ENCODE measurements at regions not wholly inside any gene's neighbourhood (a gene's known extent, or its start where the extent isn't known, plus 50 kb on each side); places are given as distances from the start of the nearest gene placed in this dataset.

DNA sequence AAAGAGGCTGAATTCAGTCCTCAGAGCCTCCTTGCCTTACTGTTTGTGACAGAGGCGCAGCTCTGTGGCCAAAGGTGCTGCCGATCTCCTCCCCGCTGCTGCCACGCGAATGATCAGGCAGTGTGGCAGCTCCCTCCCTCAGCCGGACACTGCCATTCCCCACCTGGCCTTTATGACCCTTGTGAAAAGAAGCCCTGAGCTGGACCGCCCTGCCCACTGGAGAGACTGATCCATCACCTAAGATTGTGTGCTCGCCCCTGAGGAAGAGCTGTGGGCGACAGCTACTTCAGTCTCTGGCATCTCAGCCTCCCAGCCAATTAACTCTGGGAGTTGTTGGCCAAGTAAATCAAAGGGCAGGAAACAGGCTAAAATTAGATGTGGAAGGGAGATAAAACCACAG is 90.9 kb downstream of the CARTPT start:
- DNase-seq: no peak
- ChIA-PET CTCF (no interaction called here), POLR2A (no interaction called here)
- Mint-ChIP-seq H3K27ac (ENCODE audit: unreplicated experiment) (no peak overlapping the region), H3K27me3 (ENCODE audit: insufficient read depth, unreplicated experiment) (peaks cover 20% of the 10 kb centered on the region), H3K9me3 (ENCODE audit: unreplicated experiment) (no peaks in the 10 kb centered on the region), H3K4me3 (ENCODE audit: unreplicated experiment) (no peak overlapping the region), H3K4me1 (ENCODE audit: low read depth, unreplicated experiment) (no peaks in the 10 kb centered on the region), H3K36me3 (ENCODE audit: insufficient read depth, unreplicated experiment) (no peaks in the 10 kb centered on the region)
- Histone ChIP-seq H3K4me3 (ENCODE audit: low read depth, low read length) (no peak overlapping the region), H3K36me3 (ENCODE audit: control insufficient read depth, insufficient read depth, low read length) (no peaks in the 10 kb centered on the region), H3K9me3 (no peaks in the 10 kb centered on the region), H3K27me3 (replicated peaks; ENCODE audit: control insufficient read depth, insufficient read depth, low read length) (no peaks in the 10 kb centered on the region; the same call in 1 of the 2 replicates), H3K4me1 (no peaks in the 10 kb centered on the region)
- BruUV-seq (replicated peaks): no TSS peak
- no peak for TF ChIP-seq CTCF (IDR thresholded peaks at IDR 0.05; ENCODE audit: insufficient read depth in 1 of 2, low read depth in 1 of 2, low read length in 1 of 2, severe bottlenecking in 1 of 2, unreplicated experiment in 1 of 2)
- intact Hi-C loops (cut with micrococcal nuclease; ENCODE audit: unreplicated experiment): no loop called here

DNA sequence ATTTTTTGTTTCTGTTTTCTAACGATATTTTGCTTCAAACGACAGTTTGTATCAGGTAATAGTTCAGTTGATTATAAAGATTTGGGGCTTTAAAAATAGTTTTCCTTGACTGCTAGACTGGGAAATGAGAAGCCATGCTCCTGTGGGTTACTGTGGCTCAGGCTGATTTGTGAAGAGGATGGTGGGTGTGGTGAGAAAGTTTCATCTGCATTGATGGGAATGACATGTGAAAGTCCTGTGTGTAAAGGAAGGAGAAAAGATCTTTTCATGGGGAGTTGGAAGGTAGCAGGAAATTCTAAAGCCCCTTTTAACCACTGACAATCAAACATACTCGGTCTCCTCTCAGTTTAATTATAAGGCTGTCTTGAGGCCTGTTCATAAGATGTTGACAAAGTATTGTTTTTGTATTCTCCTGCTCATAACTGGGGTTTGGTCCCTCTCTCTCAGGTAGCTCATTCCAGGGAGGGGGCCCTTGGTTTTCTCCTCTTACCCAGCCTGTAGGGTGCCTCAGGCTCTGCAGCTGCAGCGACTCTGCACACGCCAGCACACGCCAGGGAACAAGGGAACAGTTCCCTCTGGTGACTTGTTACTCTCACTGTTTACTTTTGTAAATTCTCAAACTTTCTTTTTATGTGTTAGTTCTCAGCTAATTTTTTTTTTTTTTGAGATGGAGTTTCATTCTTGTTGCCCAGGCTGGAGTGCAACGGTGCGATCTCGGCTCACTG is 91.6 kb downstream of the CARTPT start:
- TF ChIP-seq CTCF (IDR thresholded peaks at IDR 0.05; ENCODE audit: insufficient read depth in 1 of 2, low read depth in 1 of 2, low read length in 1 of 2, severe bottlenecking in 1 of 2, unreplicated experiment in 1 of 2): no peak
- Histone ChIP-seq H3K27me3 (replicated peaks; ENCODE audit: control insufficient read depth, insufficient read depth, low read length) (no peaks in the 10 kb centered on the region; the same call in 1 of the 2 replicates), H3K4me3 (ENCODE audit: low read depth, low read length) (no peak overlapping the region), H3K4me1 (no peaks in the 10 kb centered on the region), H3K36me3 (ENCODE audit: control insufficient read depth, insufficient read depth, low read length) (no peaks in the 10 kb centered on the region), H3K9me3 (no peaks in the 10 kb centered on the region)
- no TSS peak for BruUV-seq (replicated peaks)
- peaks cover 17% of the 10 kb centered on the region for H3K27me3 Mint-ChIP-seq (ENCODE audit: insufficient read depth, unreplicated experiment)
- H3K4me1 Mint-ChIP-seq (ENCODE audit: low read depth, unreplicated experiment): no peaks in the 10 kb centered on the region
- no peak for DNase-seq
- ChIA-PET CTCF (no interaction called here), POLR2A (no interaction called here)
- no peaks in the 10 kb centered on the region for H3K9me3 Mint-ChIP-seq (ENCODE audit: unreplicated experiment)
- no peak overlapping the region for H3K27ac Mint-ChIP-seq (ENCODE audit: unreplicated experiment)
- intact Hi-C loops (cut with micrococcal nuclease; ENCODE audit: unreplicated experiment): no loop called here
- no peaks in the 10 kb centered on the region for H3K36me3 Mint-ChIP-seq (ENCODE audit: insufficient read depth, unreplicated experiment)
- H3K4me3 Mint-ChIP-seq (ENCODE audit: unreplicated experiment): no peak overlapping the region

DNA sequence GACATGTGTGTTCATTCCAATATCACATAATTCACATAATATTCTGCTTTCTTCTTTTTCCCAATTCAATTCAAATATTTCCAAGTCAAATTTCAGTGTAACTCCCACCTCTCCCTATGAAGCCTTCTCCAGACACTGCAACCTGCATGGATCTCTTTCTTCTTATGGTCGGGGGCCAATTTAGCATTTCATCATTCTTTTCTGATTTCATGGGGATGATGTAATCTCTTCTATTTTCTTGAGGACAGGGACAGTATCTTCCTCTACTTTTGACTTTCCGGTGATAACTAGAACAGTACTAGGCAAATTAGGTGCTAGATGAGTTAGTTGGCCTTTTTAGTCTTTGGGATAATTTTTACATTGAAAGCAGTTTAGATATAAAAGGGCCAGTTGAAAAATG is 92.7 kb downstream of the CARTPT start:
- intact Hi-C loops (cut with micrococcal nuclease; ENCODE audit: unreplicated experiment): no loop called here
- no peak for DNase-seq

More for the DNA sequence above, 92.7 kb downstream of the CARTPT start:
- ChIA-PET CTCF (no interaction called here), POLR2A (no interaction called here)
- Mint-ChIP-seq H3K4me3 (ENCODE audit: unreplicated experiment) (no peak overlapping the region), H3K9me3 (ENCODE audit: unreplicated experiment) (no peaks in the 10 kb centered on the region), H3K27me3 (ENCODE audit: insufficient read depth, unreplicated experiment) (peaks cover 13% of the 10 kb centered on the region), H3K27ac (ENCODE audit: unreplicated experiment) (no peak overlapping the region), H3K4me1 (ENCODE audit: low read depth, unreplicated experiment) (no peaks in the 10 kb centered on the region), H3K36me3 (ENCODE audit: insufficient read depth, unreplicated experiment) (no peaks in the 10 kb centered on the region)
- BruUV-seq (replicated peaks): no TSS peak
- no peaks in the 10 kb centered on the region for H3K36me3 ChIP-seq (ENCODE audit: control insufficient read depth, insufficient read depth, low read length)
- H3K4me3 ChIP-seq (ENCODE audit: low read depth, low read length): no peak overlapping the region
- H3K4me1 ChIP-seq: no peaks in the 10 kb centered on the region
- no peaks in the 10 kb centered on the region; the same call in 1 of the 2 replicates for H3K27me3 ChIP-seq (replicated peaks; ENCODE audit: control insufficient read depth, insufficient read depth, low read length)
- TF ChIP-seq CTCF (IDR thresholded peaks at IDR 0.05; ENCODE audit: insufficient read depth in 1 of 2, low read depth in 1 of 2, low read length in 1 of 2, severe bottlenecking in 1 of 2, unreplicated experiment in 1 of 2): no peak
- no peaks in the 10 kb centered on the region for H3K9me3 ChIP-seq
